DND-41 (cell line): ENCODE measurements at regions not wholly inside any gene's neighbourhood (a gene's known extent, or its start where the extent isn't known, plus 50 kb on each side); places are given as distances from the start of the nearest gene placed in this dataset.

Experiments
- CTCF ChIP-seq: IDR thresholded peaks from 2 replicates; pipeline ENCODE4 v1.5.1; 2012; ENCODE audit warnings: borderline replicate concordance, low read length, moderate library complexity, mild to moderate bottlenecking; ENCODE audit not compliant: poor library complexity, severe bottlenecking; ENCODE audit errors: extremely low read depth
- EZH2 ChIP-seq: IDR thresholded peaks from 3 replicates; pipeline ENCODE4 v1.6.1; 2012; ENCODE audit warnings: borderline replicate concordance, low read depth, mild to moderate bottlenecking, moderate library complexity, low read length, inconsistent platforms; ENCODE audit not compliant: severe bottlenecking

GRCh38 chr9:88075966-88076285 lies 62.3 kb downstream of the SPATA31C2 start:
- no peak for TF ChIP-seq CTCF
- no peak for TF ChIP-seq EZH2
